ENCODE measurements at regions not wholly inside any gene's neighbourhood (a gene's known extent, or its start where the extent isn't known, plus 50 kb on each side); places are given as distances from the start of the nearest gene placed in this dataset.

GRCh38 chr6:12394170-12394569, 104.0 kb downstream of the EDN1 start:
- Histone ChIP-seq H3K27ac (replicated peaks; ENCODE audit: low read length) (no peak overlapping the region), H2AFZ (ENCODE audit: low read length) (no peak overlapping the region), H3K4ac (ENCODE audit: low read length) (no peak overlapping the region), H2AK5ac (ENCODE audit: low read depth, low read length) (no peak overlapping the region), H4K8ac (ENCODE audit: low read depth, low read length) (no peak overlapping the region), H3K23ac (ENCODE audit: low read depth, low read length, poor library complexity) (no peak overlapping the region), H3K4me3 (ENCODE audit: low read length in 2 of 2) (no peak overlapping the region), H3K4me1 (ENCODE audit: control insufficient read depth in 2 of 2, insufficient read depth in 1 of 2, low read depth in 1 of 2, low read length in 2 of 2) (no peaks in the 10 kb centered on the region), H4K91ac (ENCODE audit: low read depth, low read length, poor library complexity) (no peak overlapping the region), H3K9ac (ENCODE audit: low read depth, low read length, poor library complexity) (no peak overlapping the region), H2BK15ac (ENCODE audit: low read length) (no peak overlapping the region), H3K27me3 (ENCODE audit: control insufficient read depth in 3 of 3, insufficient read depth in 3 of 3, low read depth in 1 of 3, low read length in 3 of 3) (peaks cover 0 to 1% (median 0%) of the 10 kb centered on the region in 3 experiments), H2BK120ac (ENCODE audit: low read depth, low read length) (no peak overlapping the region), H3K14ac (ENCODE audit: low read length) (no peak overlapping the region), H3K9me3 (replicated peaks in 1 of 2; ENCODE audit: control insufficient read depth in 2 of 2, insufficient read depth in 1 of 2, low read depth in 1 of 2, low read length in 2 of 2) (no peaks in the 10 kb centered on the region), H3K79me1 (ENCODE audit: low read depth, low read length) (no peaks in the 10 kb centered on the region), H3K36me3 (replicated peaks in 1 of 2; ENCODE audit: control insufficient read depth in 2 of 2, insufficient read depth in 2 of 2, low read length in 2 of 2) (no peaks in the 10 kb centered on the region), H2BK5ac (ENCODE audit: low read length) (no peak overlapping the region), H2BK12ac (ENCODE audit: low read length) (no peak overlapping the region), H3K4me2 (ENCODE audit: insufficient read depth, low read length, poor library complexity, severe bottlenecking) (no peak overlapping the region), H3K18ac (ENCODE audit: low read length) (no peak overlapping the region)
- DNase-seq (ENCODE audit: low spot score) = no peak
- WGBS, 2 donors (ENCODE audit: extremely low coverage in 2 of 2, insufficient read length in 2 of 2, insufficient replicate concordance in 1 of 2) = no CpG with 5 or more reads among the region's 3 CpGs

GRCh38 chr6:12395898-12396297, 105.7 kb downstream of the EDN1 start:
- H3K4me3 ChIP-seq (ENCODE audit: low read length in 2 of 2) = no peak overlapping the region
- H2AFZ ChIP-seq (ENCODE audit: low read length) = no peak overlapping the region
- no peak overlapping the region for H2BK120ac ChIP-seq (ENCODE audit: low read depth, low read length)
- H3K4me1 ChIP-seq (ENCODE audit: control insufficient read depth in 2 of 2, insufficient read depth in 1 of 2, low read depth in 1 of 2, low read length in 2 of 2) = no peaks in the 10 kb centered on the region
- H4K8ac ChIP-seq (ENCODE audit: low read depth, low read length) = no peak overlapping the region
- no peaks in the 10 kb centered on the region for H3K9me3 ChIP-seq (replicated peaks in 1 of 2; ENCODE audit: control insufficient read depth in 2 of 2, insufficient read depth in 1 of 2, low read depth in 1 of 2, low read length in 2 of 2)
- H3K4me2 ChIP-seq (ENCODE audit: insufficient read depth, low read length, poor library complexity, severe bottlenecking) = no peak overlapping the region
- H2BK15ac ChIP-seq (ENCODE audit: low read length) = no peak overlapping the region
- no peaks in the 10 kb centered on the region for H3K79me1 ChIP-seq (ENCODE audit: low read depth, low read length)
- H2AK5ac ChIP-seq (ENCODE audit: low read depth, low read length) = no peak overlapping the region
- H3K27ac ChIP-seq (replicated peaks; ENCODE audit: low read length) = no peak overlapping the region
- no CpG with 5 or more reads among the region's 3 CpGs for WGBS, 2 donors (ENCODE audit: extremely low coverage in 2 of 2, insufficient read length in 2 of 2, insufficient replicate concordance in 1 of 2)
- H2BK12ac ChIP-seq (ENCODE audit: low read length) = no peak overlapping the region
- H3K36me3 ChIP-seq (replicated peaks in 1 of 2; ENCODE audit: control insufficient read depth in 2 of 2, insufficient read depth in 2 of 2, low read length in 2 of 2) = no peaks in the 10 kb centered on the region
- DNase-seq (ENCODE audit: low spot score) = no peak
- no peak overlapping the region for H3K23ac ChIP-seq (ENCODE audit: low read depth, low read length, poor library complexity)
- H3K18ac ChIP-seq (ENCODE audit: low read length) = no peak overlapping the region
- H4K91ac ChIP-seq (ENCODE audit: low read depth, low read length, poor library complexity) = no peak overlapping the region
- no peak overlapping the region for H3K9ac ChIP-seq (ENCODE audit: low read depth, low read length, poor library complexity)
- no peak overlapping the region for H3K4ac ChIP-seq (ENCODE audit: low read length)
- no peak overlapping the region for H2BK5ac ChIP-seq (ENCODE audit: low read length)
- no peak overlapping the region for H3K14ac ChIP-seq (ENCODE audit: low read length)
- peaks cover 0 to 1% (median 0%) of the 10 kb centered on the region in 3 experiments for H3K27me3 ChIP-seq (ENCODE audit: control insufficient read depth in 3 of 3, insufficient read depth in 3 of 3, low read depth in 1 of 3, low read length in 3 of 3)

GRCh38 chr6:12401200-12401599, 111.0 kb downstream of the EDN1 start:
- WGBS, 2 donors (ENCODE audit: extremely low coverage in 2 of 2, insufficient read length in 2 of 2, insufficient replicate concordance in 1 of 2) = no CpG with 5 or more reads among the region's 3 CpGs
- no peak overlapping the region for H2BK5ac ChIP-seq (ENCODE audit: low read length)
- no peak overlapping the region for H3K23ac ChIP-seq (ENCODE audit: low read depth, low read length, poor library complexity)
- no peaks in the 10 kb centered on the region for H3K27me3 ChIP-seq (ENCODE audit: control insufficient read depth in 3 of 3, insufficient read depth in 3 of 3, low read depth in 1 of 3, low read length in 3 of 3)
- no peaks in the 10 kb centered on the region for H3K79me1 ChIP-seq (ENCODE audit: low read depth, low read length)
- H3K9ac ChIP-seq (ENCODE audit: low read depth, low read length, poor library complexity) = no peak overlapping the region
- no peak overlapping the region for H2BK15ac ChIP-seq (ENCODE audit: low read length)
- H3K4me2 ChIP-seq (ENCODE audit: insufficient read depth, low read length, poor library complexity, severe bottlenecking) = no peak overlapping the region
- H2BK120ac ChIP-seq (ENCODE audit: low read depth, low read length) = no peak overlapping the region
- H3K9me3 ChIP-seq (replicated peaks in 1 of 2; ENCODE audit: control insufficient read depth in 2 of 2, insufficient read depth in 1 of 2, low read depth in 1 of 2, low read length in 2 of 2) = no peaks in the 10 kb centered on the region
- no peak overlapping the region for H3K4ac ChIP-seq (ENCODE audit: low read length)
- H4K91ac ChIP-seq (ENCODE audit: low read depth, low read length, poor library complexity) = no peak overlapping the region
- no peak overlapping the region for H2AFZ ChIP-seq (ENCODE audit: low read length)
- no peak overlapping the region for H3K18ac ChIP-seq (ENCODE audit: low read length)
- no peak overlapping the region for H2BK12ac ChIP-seq (ENCODE audit: low read length)
- H4K8ac ChIP-seq (ENCODE audit: low read depth, low read length) = no peak overlapping the region
- no peaks in the 10 kb centered on the region for H3K36me3 ChIP-seq (replicated peaks in 1 of 2; ENCODE audit: control insufficient read depth in 2 of 2, insufficient read depth in 2 of 2, low read length in 2 of 2)
- no peak overlapping the region for H2AK5ac ChIP-seq (ENCODE audit: low read depth, low read length)
- no peak overlapping the region for H3K14ac ChIP-seq (ENCODE audit: low read length)
- DNase-seq (ENCODE audit: low spot score) = no peak
- H3K4me1 ChIP-seq (ENCODE audit: control insufficient read depth in 2 of 2, insufficient read depth in 1 of 2, low read depth in 1 of 2, low read length in 2 of 2) = peaks cover 0 to 7% of the 10 kb centered on the region in 2 donors
- H3K4me3 ChIP-seq (ENCODE audit: low read length in 2 of 2) = no peak overlapping the region
- H3K27ac ChIP-seq (replicated peaks; ENCODE audit: low read length) = no peak overlapping the region

- Histone ChIP-seq H2BK120ac (ENCODE audit: low read depth, low read length) (no peak overlapping the region), H2AFZ (ENCODE audit: low read length) (no peak overlapping the region), H3K9me3 (replicated peaks in 1 of 2; ENCODE audit: control insufficient read depth in 2 of 2, insufficient read depth in 1 of 2, low read depth in 1 of 2, low read length in 2 of 2) (no peaks in the 10 kb centered on the region), H3K4me1 (ENCODE audit: control insufficient read depth in 2 of 2, insufficient read depth in 1 of 2, low read depth in 1 of 2, low read length in 2 of 2) (peaks cover 0 to 7% of the 10 kb centered on the region in 2 donors), H3K27ac (replicated peaks; ENCODE audit: low read length) (no peak overlapping the region), H4K8ac (ENCODE audit: low read depth, low read length) (no peak overlapping the region), H3K9ac (ENCODE audit: low read depth, low read length, poor library complexity) (no peak overlapping the region), H2BK5ac (ENCODE audit: low read length) (no peak overlapping the region), H3K27me3 (ENCODE audit: control insufficient read depth in 3 of 3, insufficient read depth in 3 of 3, low read depth in 1 of 3, low read length in 3 of 3) (no peaks in the 10 kb centered on the region), H2BK15ac (ENCODE audit: low read length) (no peak overlapping the region), H3K79me1 (ENCODE audit: low read depth, low read length) (no peaks in the 10 kb centered on the region), H2AK5ac (ENCODE audit: low read depth, low read length) (no peak overlapping the region), H3K4ac (ENCODE audit: low read length) (no peak overlapping the region), H3K4me2 (ENCODE audit: insufficient read depth, low read length, poor library complexity, severe bottlenecking) (no peak overlapping the region), H3K23ac (ENCODE audit: low read depth, low read length, poor library complexity) (no peak overlapping the region), H3K14ac (ENCODE audit: low read length) (no peak overlapping the region), H3K36me3 (replicated peaks in 1 of 2; ENCODE audit: control insufficient read depth in 2 of 2, insufficient read depth in 2 of 2, low read length in 2 of 2) (no peaks in the 10 kb centered on the region), H3K18ac (ENCODE audit: low read length) (no peak overlapping the region), H2BK12ac (ENCODE audit: low read length) (no peak overlapping the region), H3K4me3 (ENCODE audit: low read length in 2 of 2) (no peak overlapping the region), H4K91ac (ENCODE audit: low read depth, low read length, poor library complexity) (no peak overlapping the region)
- WGBS, 2 donors (ENCODE audit: extremely low coverage in 2 of 2, insufficient read length in 2 of 2, insufficient replicate concordance in 1 of 2) = no CpG with 5 or more reads among the region's 2 CpGs
- DNase-seq (ENCODE audit: low spot score) = no peak
These were observed 113.2 kb downstream of the EDN1 start for GRCh38 chr6:12403201-12403826.
